Astrocyte (in vitro differentiated cells and primary cell): ENCODE measurements at regions not wholly inside any gene's neighbourhood (a gene's known extent, or its start where the extent isn't known, plus 50 kb on each side); places are given as distances from the start of the nearest gene placed in this dataset.

ENCODE experiments used
- DNase-seq: peaks from one replicate; pipeline ENCODE4 v3.0.0-alpha.2; 2010; ENCODE audit warnings: low read depth
- FAIRE-seq: peaks from 2 replicates; lab custom pipeline; 2011; peaks lifted over from hg19 to GRCh38; lab: Jason Lieb, UNC
- H2AFZ ChIP-seq: 2 replicates; pipeline ENCODE4 v1.6.0; 2012; ENCODE audit warnings: low read depth, low read length, inconsistent platforms
- H3K27ac ChIP-seq: 2 replicates; pipeline ENCODE4 v1.5.1; 2011; ENCODE audit warnings: low read depth, low read length, inconsistent platforms
- H3K27me3 ChIP-seq: 2 replicates; pipeline ENCODE4 v1.6.0; 2011; ENCODE audit warnings: low read length, inconsistent platforms; ENCODE audit not compliant: insufficient read depth
- H3K36me3 ChIP-seq: 2 replicates; pipeline ENCODE4 v1.5.1; 2011; ENCODE audit warnings: low read length, inconsistent platforms; ENCODE audit not compliant: insufficient read depth
- H3K4me1 ChIP-seq: 2 replicates; pipeline ENCODE4 v1.5.1; 2011; ENCODE audit warnings: low read length, inconsistent platforms; ENCODE audit not compliant: insufficient read depth
- H3K4me2 ChIP-seq: 2 replicates; pipeline ENCODE4 v1.6.0; 2012; ENCODE audit warnings: low read length, inconsistent platforms
- H3K4me3 ChIP-seq: 2 replicates; pipeline ENCODE4 v1.5.1; 2011; ENCODE audit warnings: low read depth, mild to moderate bottlenecking, low read length, inconsistent platforms; ENCODE audit not compliant: insufficient read depth
- H3K79me2 ChIP-seq: 2 replicates; pipeline ENCODE4 v1.6.0; 2012; ENCODE audit warnings: mild to moderate bottlenecking, low read length, inconsistent platforms; ENCODE audit not compliant: insufficient read depth
- H3K9ac ChIP-seq: 2 replicates; pipeline ENCODE4 v1.6.0; 2012; ENCODE audit warnings: mild to moderate bottlenecking, low read length, inconsistent platforms
- H3K9me3 ChIP-seq: 2 replicates; pipeline ENCODE4 v1.5.1; 2012; ENCODE audit warnings: low read depth, mild to moderate bottlenecking, low read length, inconsistent platforms; ENCODE audit not compliant: insufficient read depth
- H4K20me1 ChIP-seq: 2 replicates; pipeline ENCODE4 v1.6.0; 2012; ENCODE audit warnings: low read length, inconsistent platforms; ENCODE audit not compliant: insufficient read depth
- H3K27ac Mint-ChIP-seq: one replicate; pipeline ENCODE4 v1.8.0; 2021; ENCODE audit warnings: mild to moderate bottlenecking, mixed read lengths; ENCODE audit not compliant: unreplicated experiment
- H3K27me3 Mint-ChIP-seq: one replicate; pipeline ENCODE4 v1.8.0; 2021; ENCODE audit warnings: low read depth, mixed read lengths; ENCODE audit not compliant: unreplicated experiment
- H3K36me3 Mint-ChIP-seq: one replicate; pipeline ENCODE4 v1.8.0; 2021; ENCODE audit warnings: low read depth, mixed read lengths; ENCODE audit not compliant: unreplicated experiment
- H3K4me1 Mint-ChIP-seq: one replicate; pipeline ENCODE4 v1.8.0; 2021; ENCODE audit warnings: low read depth, mixed read lengths; ENCODE audit not compliant: unreplicated experiment
- H3K4me3 Mint-ChIP-seq: one replicate; pipeline ENCODE4 v1.8.0; 2021; ENCODE audit warnings: mild to moderate bottlenecking, moderate library complexity, mixed read lengths; ENCODE audit not compliant: unreplicated experiment
- H3K9me3 Mint-ChIP-seq: one replicate; pipeline ENCODE4 v1.8.0; 2021; ENCODE audit warnings: mild to moderate bottlenecking, mixed read lengths; ENCODE audit not compliant: unreplicated experiment
- CTCF ChIP-seq: IDR thresholded peaks from 2 replicates; pipeline ENCODE4 v1.5.1; 2011; ENCODE audit warnings: low read depth, mild to moderate bottlenecking, inconsistent platforms, low read length, moderate library complexity; ENCODE audit not compliant: insufficient read depth
- EZH2 ChIP-seq: IDR thresholded peaks from 2 replicates; pipeline ENCODE4 v1.6.1; 2012; ENCODE audit warnings: mild to moderate bottlenecking, low read length, inconsistent platforms; ENCODE audit not compliant: insufficient read depth

GRCh38 chr12:73220951-73221350 is 948.8 kb downstream of the TRHDE start:
- Mint-ChIP-seq H3K9me3 (no peaks in the 10 kb centered on the region), H3K27me3 (no peaks in the 10 kb centered on the region), H3K27ac (no peak overlapping the region), H3K4me3 (no peak overlapping the region), H3K36me3 (no peaks in the 10 kb centered on the region), H3K4me1 (peaks cover 1% of the 10 kb centered on the region)
- no peak overlapping the region for H3K9ac ChIP-seq
- no peak overlapping the region for H3K4me3 ChIP-seq
- no peak overlapping the region for H3K4me2 ChIP-seq
- TF ChIP-seq CTCF (no peak), EZH2 (no peak)
- H3K27me3 ChIP-seq, result no peaks in the 10 kb centered on the region
- H3K79me2 ChIP-seq, result no peaks in the 10 kb centered on the region
- no peaks in the 10 kb centered on the region for H4K20me1 ChIP-seq
- no peak overlapping the region for H3K27ac ChIP-seq
- H3K36me3 ChIP-seq, result no peaks in the 10 kb centered on the region
- FAIRE-seq (no peak), DNase-seq (no peak)
- H2AFZ ChIP-seq, result no peak overlapping the region
- H3K9me3 ChIP-seq, result no peaks in the 10 kb centered on the region
- H3K4me1 ChIP-seq, result no peaks in the 10 kb centered on the region

- Histone ChIP-seq H3K4me1 (no peaks in the 10 kb centered on the region), H3K36me3 (no peaks in the 10 kb centered on the region), H3K27ac (no peak overlapping the region), H3K4me3 (no peak overlapping the region), H3K9ac (no peak overlapping the region), H4K20me1 (no peaks in the 10 kb centered on the region), H2AFZ (no peak overlapping the region), H3K79me2 (no peaks in the 10 kb centered on the region), H3K27me3 (no peaks in the 10 kb centered on the region), H3K9me3 (no peaks in the 10 kb centered on the region), H3K4me2 (no peak overlapping the region)
- FAIRE-seq (no peak), DNase-seq (no peak)
- TF ChIP-seq CTCF, result no peak
- no peak for TF ChIP-seq EZH2
- no peak overlapping the region for H3K27ac Mint-ChIP-seq
- H3K36me3 Mint-ChIP-seq, result no peaks in the 10 kb centered on the region
- no peaks in the 10 kb centered on the region for H3K9me3 Mint-ChIP-seq
- no peaks in the 10 kb centered on the region for H3K27me3 Mint-ChIP-seq
- H3K4me1 Mint-ChIP-seq, result peaks cover 2% of the 10 kb centered on the region
- no peak overlapping the region for H3K4me3 Mint-ChIP-seq
Measured at GRCh38 chr12:73221398-73221797, 949.2 kb downstream of the TRHDE start.

DNA sequence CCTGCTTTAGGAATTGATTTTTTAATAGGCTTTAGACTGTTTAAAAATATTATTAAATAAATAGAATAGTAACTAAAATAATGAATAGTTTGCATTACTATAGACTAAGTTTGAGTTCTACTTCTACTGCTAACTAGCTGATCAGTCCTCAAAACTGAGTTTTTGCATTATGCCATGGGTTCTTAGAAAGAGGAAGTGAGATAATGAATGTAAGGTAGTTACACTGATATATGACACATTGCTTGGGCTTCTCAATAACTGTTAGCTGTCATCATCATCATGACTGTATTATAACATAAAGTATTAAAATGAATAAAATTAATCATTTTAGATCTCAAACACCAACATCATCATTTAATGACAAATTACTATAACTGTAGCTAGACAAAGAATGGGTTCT is 949.7 kb downstream of the TRHDE start:
- Histone ChIP-seq H3K36me3 (no peaks in the 10 kb centered on the region), H3K4me2 (no peak overlapping the region), H3K4me1 (no peaks in the 10 kb centered on the region), H3K4me3 (no peak overlapping the region), H3K9ac (no peak overlapping the region), H3K79me2 (no peaks in the 10 kb centered on the region), H3K9me3 (no peaks in the 10 kb centered on the region), H2AFZ (no peak overlapping the region), H4K20me1 (no peaks in the 10 kb centered on the region), H3K27ac (no peak overlapping the region), H3K27me3 (no peaks in the 10 kb centered on the region)
- Mint-ChIP-seq H3K4me3 (no peak overlapping the region), H3K9me3 (no peaks in the 10 kb centered on the region), H3K4me1 (peaks cover 4% of the 10 kb centered on the region), H3K27me3 (no peaks in the 10 kb centered on the region), H3K36me3 (no peaks in the 10 kb centered on the region), H3K27ac (no peak overlapping the region)
- FAIRE-seq (no peak), DNase-seq (no peak)
- TF ChIP-seq EZH2 (no peak), CTCF (no peak)
